Limb (tissue), 2 donors: ENCODE measurements at regions not wholly inside any gene's neighbourhood (a gene's known extent, or its start where the extent isn't known, plus 50 kb on each side); places are given as distances from the start of the nearest gene placed in this dataset.
A peak's percentile ranks its signal among the peaks of the same experiment; 100 is the strongest.
"Not testable (repeated sequence)": the region's sequence is repeated elsewhere in the genome, so short reads cannot be mapped to it uniquely, and the experiment has no call there.

Source experiments
- DNase-seq, 2 donors: peaks; one replicate each; pipeline ENCODE4 v3.0.0-alpha.2; 2016; ENCODE audit errors: extremely low spot score in 2 of 2

- no peak for DNase-seq
These were observed 256.0 kb downstream of the AHR start for GRCh38 chr7:17554341-17555015.

GRCh38 chr7:17556247-17556956 lies 257.9 kb downstream of the AHR start:
- no peak for DNase-seq

GRCh38 chr7:17557251-17557671 lies 258.8 kb downstream of the AHR start:
- no peak for DNase-seq

- no peak for DNase-seq
These were observed 259.7 kb downstream of the AHR start for GRCh38 chr7:17558135-17558534.

GRCh38 chr7:17558558-17559332 lies 260.3 kb downstream of the AHR start:
- no peak for DNase-seq

- DNase-seq: no peak
These were observed 260.9 kb downstream of the AHR start for GRCh38 chr7:17559388-17559787.

GRCh38 chr7:17560516-17560915 lies 262.1 kb downstream of the AHR start:
- no peak for DNase-seq

- no peak for DNase-seq
These were observed 262.5 kb downstream of the AHR start for GRCh38 chr7:17560966-17561365.

GRCh38 chr7:17564678-17565212 lies 266.3 kb downstream of the AHR start:
- DNase-seq: no peak

GRCh38 chr7:17580141-17580540 lies 281.7 kb downstream of the AHR start:
- no peak for DNase-seq

GRCh38 chr7:17580856-17581255 lies 282.4 kb downstream of the AHR start:
- no peak for DNase-seq

- no peak for DNase-seq
These were observed 282.8 kb downstream of the AHR start for GRCh38 chr7:17581301-17581700.

- DNase-seq: not testable (repeated sequence)
These were observed 284.2 kb downstream of the AHR start for GRCh38 chr7:17582696-17583095.

GRCh38 chr7:17583786-17584185 lies 285.3 kb downstream of the AHR start:
- no peak for DNase-seq

- DNase-seq: no peak
These were observed 286.4 kb downstream of the AHR start for GRCh38 chr7:17584822-17585221.

GRCh38 chr7:17586711-17587110 lies 288.3 kb downstream of the AHR start:
- DNase-seq: no peak

- no peak for DNase-seq
These were observed 290.3 kb downstream of the AHR start for GRCh38 chr7:17588730-17589129.

- DNase-seq: no peak
These were observed 291.2 kb downstream of the AHR start for GRCh38 chr7:17589671-17590070.

- DNase-seq: peak in 1 of 2 donors; percentile 24
These were observed 291.8 kb downstream of the AHR start for GRCh38 chr7:17590221-17590620.

GRCh38 chr7:17593819-17594419 lies 295.5 kb downstream of the AHR start:
- peak in 1 of 2 donors; percentile 82 for DNase-seq

GRCh38 chr7:17595546-17595945 lies 297.1 kb downstream of the AHR start:
- DNase-seq: no peak

- no peak for DNase-seq
These were observed 299.9 kb downstream of the AHR start for GRCh38 chr7:17598305-17598704.
